ENCODE measurements at regions not wholly inside any gene's neighbourhood (a gene's known extent, or its start where the extent isn't known, plus 50 kb on each side); places are given as distances from the start of the nearest gene placed in this dataset.

DNA sequence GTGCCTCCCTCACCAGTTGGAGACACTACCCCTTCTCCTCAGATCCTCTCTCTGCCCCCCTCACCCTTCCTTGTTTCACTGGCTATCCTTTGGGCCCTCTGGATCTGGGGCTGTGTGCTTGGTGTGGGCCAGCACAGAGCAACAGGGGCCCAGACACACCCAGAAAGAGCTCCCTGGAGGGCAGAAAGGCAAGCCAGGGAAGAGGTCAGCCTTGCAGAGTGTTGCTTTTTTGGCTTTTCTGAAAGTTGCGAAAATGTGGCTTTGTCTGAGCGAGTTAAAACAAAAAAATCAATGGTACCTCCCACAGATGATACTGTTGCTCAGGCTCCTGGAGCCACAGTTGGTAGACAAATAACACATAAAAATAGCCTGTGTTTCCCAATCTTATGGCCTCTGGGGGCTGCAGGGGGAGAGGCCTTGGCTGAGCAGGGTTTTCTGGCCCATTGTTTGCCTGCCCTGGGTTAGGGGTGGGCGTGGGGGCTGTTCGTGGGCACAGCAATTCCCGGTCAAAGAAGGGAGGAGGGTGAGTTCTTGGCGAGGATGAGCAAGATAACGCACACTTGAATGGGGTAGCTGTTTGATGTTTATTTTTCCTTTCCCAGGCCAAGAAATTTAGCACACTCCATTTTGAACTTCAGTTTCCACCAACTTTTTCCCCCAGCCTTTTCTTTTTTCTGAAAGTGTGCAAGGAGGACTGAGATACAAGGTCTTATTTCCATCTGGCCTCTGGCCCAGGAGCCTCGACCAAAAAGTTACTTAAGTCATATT lies 167.0 kb upstream of the HAAO start:
- DNase-seq (ENCODE audit: low read depth in 2 of 2), result no peak

DNA sequence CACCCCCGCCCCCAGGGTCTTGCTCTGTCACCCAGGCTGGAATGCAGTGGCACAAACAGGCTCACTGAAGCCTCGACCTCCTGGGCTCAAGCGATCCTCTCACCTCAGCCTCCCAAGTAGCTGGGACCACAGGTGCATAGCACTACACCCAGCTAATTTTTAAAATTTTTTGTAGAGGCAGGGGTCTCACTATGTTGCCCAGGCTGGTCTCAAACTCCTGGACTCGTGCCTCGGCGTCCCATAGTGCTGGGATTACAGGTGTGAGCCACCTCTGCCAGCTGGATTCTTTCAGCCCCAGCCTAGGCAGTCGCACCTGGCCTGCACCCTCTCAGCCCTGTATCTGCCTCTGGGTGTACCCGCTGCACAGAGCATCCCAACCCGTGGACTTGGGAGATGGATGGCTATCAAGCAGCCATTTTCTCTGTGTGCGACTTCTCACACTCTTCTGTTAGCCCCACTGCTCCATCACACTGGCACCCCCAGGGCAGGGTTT lies 166.4 kb upstream of the HAAO start:
- DNase-seq (ENCODE audit: low read depth in 2 of 2), result no peak

DNA sequence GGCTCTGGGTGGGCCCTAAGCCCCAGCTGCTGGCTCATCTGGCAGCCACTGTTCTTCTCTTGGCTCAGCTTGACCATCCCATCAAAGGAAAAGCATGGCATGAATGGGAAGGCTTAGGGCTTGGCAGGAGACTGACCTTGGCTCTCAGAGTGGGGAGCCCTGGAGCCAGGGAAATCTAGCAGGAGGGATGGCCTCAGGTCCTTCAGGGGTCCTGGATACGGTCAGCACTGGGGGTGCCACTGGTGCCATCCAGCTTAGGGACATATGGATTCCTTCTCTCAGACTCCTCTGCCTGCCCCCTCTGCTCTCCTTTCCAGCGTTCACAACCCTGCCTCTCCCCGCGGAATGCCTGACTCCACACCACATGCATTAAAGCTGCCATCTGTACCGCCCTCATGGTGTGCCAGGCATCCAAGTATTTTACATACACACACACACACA lies 165.5 kb upstream of the HAAO start:
- no peak for DNase-seq (ENCODE audit: low read depth in 2 of 2)

DNA sequence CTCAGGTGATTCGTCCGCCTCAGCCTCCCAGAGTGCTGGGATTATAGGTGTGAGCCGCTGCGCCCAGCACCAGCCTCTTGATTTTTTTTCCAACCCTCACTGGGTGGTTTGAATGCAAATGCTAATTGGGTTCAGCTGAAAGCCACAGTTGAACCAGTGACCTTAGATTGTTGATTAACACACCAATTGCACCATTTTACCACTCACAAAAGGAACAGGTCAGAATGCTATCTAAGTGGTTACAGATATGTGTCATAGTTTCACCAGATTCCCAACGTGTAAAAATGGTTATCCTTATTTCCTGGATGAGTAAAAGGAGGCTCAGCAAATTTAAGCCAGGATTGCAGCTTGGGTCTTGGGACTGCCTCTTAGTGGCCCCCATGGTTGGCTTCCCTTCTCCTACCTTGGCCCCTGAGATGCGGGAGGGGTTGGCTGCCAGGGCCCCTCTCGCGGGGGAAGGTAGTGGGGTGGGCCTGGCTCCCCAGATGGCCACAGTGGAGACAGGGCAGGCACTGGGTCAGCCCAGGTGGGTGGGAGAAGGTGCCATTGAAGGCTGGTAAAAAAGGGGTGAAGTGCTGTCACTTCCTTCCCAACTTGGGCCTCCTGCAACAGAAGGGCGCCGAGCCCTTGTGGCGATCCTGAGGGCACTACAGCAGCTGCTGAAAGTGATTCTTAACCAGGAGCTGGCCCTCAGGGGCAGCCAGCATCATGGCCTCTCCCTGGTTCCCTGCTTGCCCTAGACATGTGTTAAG lies 164.9 kb upstream of the HAAO start:
- no peak for DNase-seq (ENCODE audit: low read depth in 2 of 2)

DNA sequence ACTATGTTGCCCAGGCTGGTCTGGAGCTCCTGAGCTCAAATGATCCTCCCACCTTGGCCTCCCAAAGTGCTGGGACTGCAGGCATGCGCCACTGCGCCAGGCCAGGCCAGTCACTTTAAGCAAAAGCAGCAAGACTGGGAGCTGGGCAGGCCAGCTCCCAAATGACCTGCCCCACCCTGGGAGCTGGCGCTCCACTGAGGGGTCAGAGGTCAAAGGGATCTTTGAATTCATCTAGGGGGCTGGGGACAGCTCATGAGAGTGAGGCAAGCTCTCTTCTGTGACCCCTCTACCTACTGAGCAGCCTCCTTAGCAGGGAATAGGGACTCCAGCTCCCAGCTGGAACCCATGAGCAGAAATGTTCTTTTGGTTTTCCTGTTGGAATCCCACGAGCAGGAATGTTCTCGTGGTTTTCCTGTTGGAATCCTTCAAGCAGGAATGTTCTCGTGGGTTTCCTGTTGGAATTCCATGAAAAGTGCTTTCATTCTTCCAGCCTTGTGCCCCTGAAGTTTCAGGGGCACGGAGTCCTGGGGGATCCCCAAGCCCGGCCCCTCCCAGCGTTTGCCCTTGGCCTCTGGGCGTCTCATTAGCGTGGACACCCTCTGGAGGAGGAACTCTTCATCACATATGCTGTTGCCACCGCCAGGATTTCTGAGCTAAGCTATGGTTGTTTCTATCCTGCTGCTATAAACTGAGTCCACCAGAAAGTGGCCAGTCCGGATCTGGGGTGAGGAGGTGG lies 162.0 kb upstream of the HAAO start:
- DNase-seq (ENCODE audit: low read depth in 2 of 2), result no peak

DNA sequence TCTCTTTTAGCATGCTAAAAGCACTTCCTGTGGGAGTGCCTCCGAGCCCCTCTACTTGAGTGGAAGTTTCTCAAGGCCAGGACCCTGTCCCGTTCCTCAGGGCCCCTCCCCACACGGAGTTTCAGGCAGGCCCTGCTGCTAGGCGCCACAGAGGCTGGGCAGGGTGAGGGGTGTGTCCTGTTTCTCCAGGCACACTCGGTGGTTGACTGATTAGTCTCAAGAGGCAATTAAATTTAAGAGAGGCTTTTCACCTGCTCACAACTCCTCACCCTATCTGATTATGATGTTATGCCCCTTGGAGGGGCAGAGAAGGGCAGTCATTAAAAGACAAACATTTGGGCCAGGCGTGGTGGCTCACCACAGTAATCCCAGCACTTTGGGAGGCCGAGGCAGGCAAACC lies 160.8 kb upstream of the HAAO start:
- DNase-seq (ENCODE audit: low read depth in 2 of 2), result no peak

DNA sequence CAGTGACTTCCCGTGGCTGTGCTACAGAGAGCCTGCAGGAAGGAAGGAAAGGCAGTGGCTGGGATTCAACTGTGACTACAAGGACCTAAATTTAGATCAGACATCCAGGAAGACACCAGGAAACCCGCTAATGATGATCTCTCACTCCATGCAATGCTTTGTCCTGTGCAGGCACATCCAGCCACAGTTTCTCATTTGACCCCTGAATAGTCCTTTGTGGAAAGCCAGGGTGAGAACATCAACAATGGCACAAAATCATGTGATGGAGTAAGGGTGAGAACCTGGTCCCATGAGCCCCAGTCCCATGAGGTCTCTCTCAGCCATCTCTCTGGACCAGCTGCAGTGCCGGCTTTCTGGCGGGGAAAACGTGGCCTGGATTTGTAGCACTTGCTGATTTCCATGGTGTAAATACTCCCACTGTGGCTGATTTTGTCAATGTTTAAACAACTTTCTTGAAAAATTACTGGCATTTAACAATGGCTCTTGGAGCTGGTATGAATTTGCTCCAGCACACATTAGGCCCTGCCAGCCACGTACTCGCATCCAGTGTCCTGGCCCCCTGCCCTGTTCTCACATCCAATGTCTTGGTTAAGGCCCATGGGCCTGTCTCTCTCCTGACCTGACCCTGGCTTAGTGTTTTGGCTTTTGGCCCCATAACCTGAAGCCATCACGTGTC lies 159.0 kb upstream of the HAAO start:
- no peak for DNase-seq (ENCODE audit: low read depth in 2 of 2)

DNA sequence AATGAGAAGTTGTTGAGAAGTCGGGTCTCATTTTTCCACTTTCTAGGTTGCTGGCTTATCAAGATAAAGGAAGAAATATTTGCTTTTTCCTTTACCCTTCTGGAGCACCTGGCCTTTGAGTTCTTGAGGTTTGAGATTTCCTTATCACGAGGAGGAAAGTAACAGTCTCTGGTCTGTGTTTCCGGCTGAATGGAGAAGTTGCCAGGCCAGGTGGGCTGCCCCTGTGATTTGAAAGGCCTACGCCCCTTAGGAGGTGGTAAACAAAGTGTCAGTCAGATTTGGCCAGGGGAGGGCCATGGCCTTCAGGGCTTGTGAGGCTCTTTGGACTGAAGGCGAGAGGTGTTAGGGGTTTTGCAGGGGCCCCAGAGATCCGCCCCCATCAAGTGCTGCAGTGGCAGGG lies 156.7 kb upstream of the HAAO start:
- no peak for DNase-seq (ENCODE audit: low read depth in 2 of 2)

DNA sequence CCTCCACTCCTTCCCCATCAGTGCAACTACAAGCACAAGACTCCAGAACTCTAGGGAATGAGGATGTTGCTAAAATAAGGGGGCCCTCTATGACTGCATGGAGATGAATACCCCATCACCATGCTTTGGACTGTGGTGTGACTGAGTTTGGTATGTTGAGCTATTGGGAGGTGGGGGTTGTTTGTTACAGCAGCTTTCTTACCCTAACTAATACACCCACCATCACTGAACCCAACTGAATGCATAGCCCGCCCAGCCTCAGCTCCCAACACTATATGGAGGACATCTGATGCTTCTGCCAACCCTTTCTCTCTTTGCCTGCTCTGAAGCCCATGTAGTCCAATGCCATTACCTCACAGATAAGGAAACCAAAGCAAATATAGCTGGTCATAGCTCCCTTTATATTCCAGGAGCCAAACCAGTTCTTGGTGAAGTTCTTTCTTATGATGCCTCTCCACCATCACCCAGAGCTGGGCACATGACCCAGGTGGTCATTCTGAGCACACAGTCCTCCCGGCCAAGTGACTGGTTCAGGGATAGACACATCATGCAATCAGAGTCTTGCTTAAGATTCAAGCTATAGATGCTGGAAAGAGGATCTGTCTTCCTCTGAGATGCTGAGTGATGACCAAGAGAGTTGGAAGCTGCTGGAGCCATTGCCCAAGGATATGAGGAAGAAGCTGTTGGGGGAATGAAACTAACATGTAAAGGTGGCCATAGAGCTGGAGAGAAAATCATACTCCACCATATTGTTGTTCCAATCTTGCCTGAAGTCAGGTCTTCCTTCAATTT lies 155.6 kb upstream of the HAAO start:
- no peak for DNase-seq (ENCODE audit: low read depth in 2 of 2)

DNA sequence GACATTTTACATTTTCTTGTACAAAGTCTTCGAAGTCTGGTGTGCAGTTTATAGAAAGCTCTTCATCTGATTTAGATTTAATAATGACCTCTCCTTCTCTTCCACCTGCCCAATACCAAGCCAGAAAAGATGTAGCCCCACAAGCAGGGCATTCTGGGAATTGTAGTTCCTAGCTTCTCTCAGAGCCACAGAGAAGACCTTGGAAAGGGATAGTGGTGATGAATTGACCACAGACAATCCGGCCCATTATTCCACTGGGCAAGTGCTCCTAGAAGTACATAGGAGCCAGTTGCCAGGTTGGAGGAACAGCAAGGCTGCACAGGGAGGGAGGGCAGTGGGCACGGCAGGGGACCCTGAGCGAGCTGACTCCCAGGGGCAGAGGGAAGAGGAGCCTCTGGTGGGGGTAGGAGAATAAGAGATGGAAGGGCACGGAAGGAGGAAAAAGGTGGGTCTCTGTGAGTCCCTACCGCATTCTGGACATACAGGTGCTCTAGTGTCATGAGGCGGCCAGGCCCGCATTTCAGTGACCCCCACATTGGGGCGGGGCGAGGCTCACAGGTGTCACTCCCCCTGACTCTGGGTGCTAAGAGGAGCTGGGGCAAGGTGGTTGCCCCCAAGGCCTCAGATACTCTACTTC lies 152.5 kb upstream of the HAAO start:
- no peak for DNase-seq (ENCODE audit: low read depth in 2 of 2)

DNA sequence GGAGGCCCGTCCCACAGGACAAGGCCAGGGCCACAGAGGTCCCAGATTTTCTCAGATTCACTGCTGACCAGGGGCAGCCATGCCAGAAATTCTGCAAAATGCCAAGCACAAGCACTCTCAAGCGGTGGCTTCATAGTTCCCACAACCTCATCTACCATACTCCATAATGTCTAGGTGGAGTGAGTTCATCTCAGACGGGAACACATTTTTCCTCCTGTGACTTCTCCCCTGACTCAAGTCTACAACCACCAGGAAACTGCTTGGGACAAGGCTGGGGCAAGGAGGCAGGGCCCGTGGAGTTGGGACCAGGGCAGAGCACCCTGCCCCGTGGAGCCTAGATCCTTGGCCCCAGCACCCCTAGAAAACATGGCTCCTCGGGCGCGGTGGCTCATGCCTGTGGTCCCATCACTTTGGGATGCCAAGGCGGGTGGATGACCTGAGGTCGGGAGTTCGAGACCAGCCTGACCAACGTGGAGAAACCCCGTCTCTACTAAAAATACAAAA lies 150.7 kb upstream of the HAAO start:
- no peak for DNase-seq (ENCODE audit: low read depth in 2 of 2)

DNA sequence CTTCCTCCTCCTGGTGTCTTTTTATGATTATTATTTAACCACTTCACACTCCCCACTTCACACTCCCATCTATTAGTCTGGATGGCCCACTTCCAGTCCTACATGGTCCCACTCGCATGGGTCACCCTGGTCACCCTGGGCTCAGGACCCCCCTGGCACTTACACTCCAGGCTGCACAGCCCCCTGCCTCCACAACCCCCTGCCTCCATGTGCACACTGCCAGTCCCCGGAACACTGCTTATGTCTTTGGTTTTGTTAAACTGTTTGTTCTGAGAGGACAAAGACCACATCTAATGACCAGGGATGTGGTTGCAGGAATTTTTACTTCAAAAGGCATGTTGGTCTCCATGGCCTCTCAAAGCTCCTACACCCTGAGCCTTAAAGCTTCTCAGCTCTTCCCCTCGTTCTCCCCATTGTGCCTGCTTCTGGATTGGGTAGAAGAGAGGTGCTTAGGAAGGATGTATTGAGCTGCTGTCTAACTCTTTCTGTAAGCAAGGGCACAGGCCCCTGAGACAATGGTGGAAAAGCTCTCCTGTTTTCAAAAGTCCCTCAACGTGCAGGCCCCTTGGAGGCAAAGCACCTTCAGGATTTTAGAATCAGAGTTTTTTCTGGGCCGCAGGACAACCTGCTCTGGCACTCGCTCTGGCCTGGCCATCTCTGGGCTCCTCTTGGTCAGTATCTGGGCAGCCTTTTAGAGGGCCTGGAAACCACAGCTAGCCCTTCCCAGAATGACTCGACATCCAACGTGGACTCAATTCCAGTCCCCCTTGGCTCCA lies 150.0 kb upstream of the HAAO start:
- DNase-seq (ENCODE audit: low read depth in 2 of 2), result no peak

DNA sequence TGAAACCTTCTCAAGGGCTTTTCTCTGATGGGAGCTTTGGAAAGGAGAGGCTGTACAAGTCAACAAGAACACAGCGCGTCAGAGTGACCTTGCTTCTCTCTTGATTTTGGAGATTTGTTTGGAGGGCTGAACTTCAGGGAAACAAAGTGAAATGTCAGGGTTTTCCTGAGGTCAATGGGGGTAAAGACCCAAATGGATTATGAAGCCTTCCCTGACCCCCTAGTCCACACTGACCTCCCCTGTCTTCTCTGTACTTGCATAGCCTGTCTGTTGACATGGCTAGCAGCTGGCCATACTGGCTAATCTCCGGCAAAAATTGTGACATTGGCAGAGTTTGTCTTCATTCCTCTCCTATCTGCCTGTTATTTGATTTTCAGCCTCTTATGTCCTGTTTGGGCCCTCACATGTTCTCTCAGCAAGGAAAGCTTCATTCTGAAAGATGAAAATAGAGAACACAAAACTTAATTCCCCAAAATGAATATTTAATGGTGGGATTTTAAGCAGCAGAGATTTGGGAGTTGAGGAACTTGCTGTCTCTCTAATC lies 149.3 kb upstream of the HAAO start:
- no peak for DNase-seq (ENCODE audit: low read depth in 2 of 2)

DNA sequence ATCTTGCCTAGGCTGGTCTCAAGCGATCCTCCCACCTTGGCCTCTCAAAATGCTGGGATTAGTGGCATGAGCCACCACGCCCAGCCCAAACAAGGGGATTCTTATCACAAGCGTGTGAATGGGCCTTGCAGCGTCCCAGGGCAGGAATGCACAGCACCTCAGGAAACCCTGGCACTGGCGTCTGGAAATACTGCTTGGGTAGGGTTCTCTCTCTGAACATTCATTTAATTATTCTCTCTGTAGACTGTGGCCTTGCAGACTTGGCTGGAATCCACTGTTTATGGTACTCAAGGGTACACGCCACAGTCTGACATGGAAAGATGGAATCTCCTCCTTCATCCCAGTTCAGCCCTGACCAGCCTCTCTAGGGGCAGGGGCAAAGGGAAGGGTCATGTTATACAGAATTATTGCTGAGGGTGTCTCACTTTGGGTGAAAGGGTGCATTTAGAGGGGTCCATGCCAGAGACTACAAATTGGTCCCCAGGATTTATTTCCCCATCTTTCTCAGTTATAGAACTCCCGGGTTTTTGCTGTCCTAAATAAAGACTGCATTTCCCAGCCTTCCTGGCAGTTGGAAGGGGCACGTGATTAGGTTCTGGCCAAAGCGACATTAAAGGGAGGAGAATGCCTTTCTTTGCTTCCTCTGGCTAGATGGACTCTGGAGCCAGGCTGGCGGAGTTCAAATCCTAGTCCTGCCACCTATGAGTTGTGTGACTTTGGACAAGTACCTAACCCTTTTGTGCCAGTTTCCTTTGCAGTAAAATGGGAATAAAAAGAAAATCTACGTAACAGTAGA lies 147.2 kb upstream of the HAAO start:
- no peak for DNase-seq (ENCODE audit: low read depth in 2 of 2)

DNA sequence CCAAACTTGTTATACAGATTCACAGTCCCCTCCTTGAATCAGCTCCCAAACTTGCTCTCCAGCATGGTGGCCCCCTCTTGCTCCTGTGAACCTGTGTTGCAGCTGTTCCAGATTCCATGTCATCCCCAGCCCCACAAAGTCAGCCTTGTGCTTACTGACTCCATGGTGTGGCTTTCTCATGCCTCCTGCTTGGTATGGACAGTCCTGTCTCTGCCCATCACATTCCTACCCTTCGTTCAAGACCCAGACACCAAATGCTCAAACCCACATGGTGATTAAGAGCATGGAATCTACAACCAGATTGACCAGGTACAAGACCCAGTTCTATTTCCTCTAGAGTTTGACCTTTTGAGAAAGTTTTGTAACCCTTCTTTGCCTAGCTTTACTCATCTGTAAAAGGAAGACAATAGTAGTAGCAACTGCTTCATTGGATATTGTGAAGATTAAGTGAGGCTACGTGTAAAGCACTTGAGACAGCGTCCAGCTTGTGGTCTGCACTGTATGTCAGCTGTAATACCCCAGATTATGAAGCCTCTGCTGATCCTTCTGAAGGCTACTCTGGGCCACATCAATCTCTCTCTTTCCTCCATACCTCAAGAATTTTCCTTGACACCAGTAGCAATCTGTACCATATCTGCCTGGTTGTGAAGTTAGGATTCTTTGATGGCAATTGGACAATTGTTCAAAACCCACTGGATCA lies 146.4 kb upstream of the HAAO start:
- DNase-seq (ENCODE audit: low read depth in 2 of 2), result no peak

DNA sequence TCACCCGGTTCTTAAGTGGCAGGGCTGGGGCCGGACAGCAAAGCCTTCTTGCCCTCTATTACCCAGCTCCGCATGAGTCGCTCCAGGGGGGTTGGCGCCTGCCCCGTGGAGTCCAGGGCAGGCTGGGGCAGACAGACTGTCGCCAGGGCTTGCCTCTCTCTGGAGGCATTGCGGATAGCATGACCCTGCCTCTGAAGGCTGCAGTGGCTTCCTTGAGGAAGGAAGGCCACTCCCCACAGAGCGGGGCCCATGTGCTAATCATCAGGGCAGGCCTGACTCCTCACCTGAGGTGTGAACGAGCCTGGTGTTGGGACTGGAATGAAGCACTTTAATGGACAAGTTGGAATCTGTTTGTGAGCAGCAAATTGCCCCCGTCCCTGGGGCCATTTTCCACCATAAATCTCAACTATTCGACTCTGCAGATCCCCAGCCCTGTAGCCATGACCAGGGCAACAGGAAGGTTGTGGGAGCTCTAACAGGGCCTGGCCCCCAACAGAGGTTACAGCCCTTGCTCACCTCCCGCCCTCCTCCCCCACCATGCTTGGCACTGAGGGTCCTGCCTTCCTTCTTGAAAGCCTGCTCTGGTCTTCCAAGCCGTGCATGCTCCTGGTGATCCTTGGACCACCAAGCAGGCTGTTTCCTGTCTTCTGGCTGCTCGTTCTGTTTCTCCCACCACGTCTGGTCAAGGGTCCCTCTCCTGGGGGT lies 144.9 kb upstream of the HAAO start:
- DNase-seq (ENCODE audit: low read depth in 2 of 2), result no peak

All from stimulated activated CD8-positive, alpha-beta memory T cell treated with anti-CD3 and anti-CD28 coated beads, Interleukin-15, amount 100 ng/mL, for 48 hours (primary cell).